ENCODE measurements at regions not wholly inside any gene's neighbourhood (a gene's known extent, or its start where the extent isn't known, plus 50 kb on each side); places are given as distances from the start of the nearest gene placed in this dataset.

DNA sequence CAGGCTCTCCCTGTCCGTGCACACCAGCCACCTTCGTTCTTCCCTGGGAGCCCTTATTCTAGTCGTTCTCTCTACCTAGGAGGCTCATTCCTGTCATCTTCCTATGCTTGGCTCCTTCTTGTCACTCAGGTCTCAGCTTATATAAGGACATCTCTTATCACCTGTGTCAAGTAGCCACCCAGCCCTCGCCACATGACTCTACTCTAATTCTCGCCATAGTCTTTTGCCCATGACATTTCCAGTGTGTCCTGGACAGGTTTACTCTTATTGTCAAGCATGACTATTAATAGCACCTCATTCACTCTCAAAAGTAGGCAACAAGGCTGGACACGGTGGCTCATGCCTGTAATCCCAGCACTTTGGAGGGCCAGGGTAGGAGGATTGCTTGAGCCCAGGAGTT lies 175.7 kb upstream of the NUDT4 start:
- H3K9me3 Mint-ChIP-seq = peaks cover 3% of the 10 kb centered on the region
- no peak for DNase-seq (ENCODE audit: low spot score)
- H3K4me3 Mint-ChIP-seq = no peak overlapping the region
- H3K27me3 Mint-ChIP-seq (ENCODE audit: low read depth) = peaks cover 9% of the 10 kb centered on the region
- no peaks in the 10 kb centered on the region for H3K4me1 Mint-ChIP-seq (ENCODE audit: low read depth)
- no peak overlapping the region for H3K27ac Mint-ChIP-seq
- H3K36me3 Mint-ChIP-seq (ENCODE audit: low read depth) = no peaks in the 10 kb centered on the region

DNA sequence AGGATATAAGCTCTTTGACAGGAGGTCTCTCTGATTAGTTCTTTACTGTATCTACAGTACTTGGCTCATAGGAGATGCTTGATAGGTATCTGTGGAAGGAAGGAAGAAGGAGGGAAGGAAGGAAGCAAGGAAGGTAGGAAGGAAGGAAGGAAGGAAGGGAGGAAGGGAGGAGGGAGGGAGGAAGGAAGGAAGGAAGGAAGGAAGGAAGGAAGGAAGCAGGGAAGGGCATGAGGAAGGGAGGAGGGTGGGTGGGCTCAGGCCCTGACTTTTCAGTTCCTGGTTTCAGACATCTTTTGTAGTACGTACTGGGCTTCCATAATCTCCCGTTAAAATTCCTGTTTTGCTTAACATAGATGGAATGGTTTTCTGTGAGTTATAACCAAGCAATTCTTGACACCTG lies 175.0 kb upstream of the NUDT4 start:
- Mint-ChIP-seq H3K4me3 (no peak overlapping the region), H3K4me1 (ENCODE audit: low read depth) (no peaks in the 10 kb centered on the region), H3K27ac (no peak overlapping the region), H3K9me3 (peaks cover 3% of the 10 kb centered on the region), H3K27me3 (ENCODE audit: low read depth) (peaks cover 9% of the 10 kb centered on the region), H3K36me3 (ENCODE audit: low read depth) (no peaks in the 10 kb centered on the region)
- DNase-seq (ENCODE audit: low spot score) = no peak

DNA sequence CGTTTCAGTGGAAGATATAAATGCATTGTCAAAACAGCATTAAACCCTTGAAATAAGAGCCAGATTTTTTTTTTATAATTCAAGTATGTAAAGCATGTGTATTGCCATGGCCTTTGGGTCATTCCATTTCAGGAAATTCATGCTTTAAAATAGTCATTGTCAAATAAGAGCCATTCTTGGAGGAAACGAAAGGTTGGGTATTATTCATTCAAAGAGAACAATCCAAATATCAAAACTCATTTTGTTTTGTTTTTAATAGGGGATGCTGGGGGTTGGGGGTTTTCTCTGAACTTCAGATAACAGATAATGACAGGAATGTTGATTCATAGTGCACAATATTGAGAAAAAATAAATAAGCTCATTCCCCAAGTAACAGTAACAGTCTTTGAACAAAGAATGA lies 174.4 kb upstream of the NUDT4 start:
- DNase-seq (ENCODE audit: low spot score) = no peak
- no peak overlapping the region for H3K4me3 Mint-ChIP-seq
- no peaks in the 10 kb centered on the region for H3K36me3 Mint-ChIP-seq (ENCODE audit: low read depth)
- peaks cover 3% of the 10 kb centered on the region for H3K9me3 Mint-ChIP-seq
- H3K27ac Mint-ChIP-seq = no peak overlapping the region
- H3K27me3 Mint-ChIP-seq (ENCODE audit: low read depth) = peaks cover 9% of the 10 kb centered on the region
- no peaks in the 10 kb centered on the region for H3K4me1 Mint-ChIP-seq (ENCODE audit: low read depth)

DNA sequence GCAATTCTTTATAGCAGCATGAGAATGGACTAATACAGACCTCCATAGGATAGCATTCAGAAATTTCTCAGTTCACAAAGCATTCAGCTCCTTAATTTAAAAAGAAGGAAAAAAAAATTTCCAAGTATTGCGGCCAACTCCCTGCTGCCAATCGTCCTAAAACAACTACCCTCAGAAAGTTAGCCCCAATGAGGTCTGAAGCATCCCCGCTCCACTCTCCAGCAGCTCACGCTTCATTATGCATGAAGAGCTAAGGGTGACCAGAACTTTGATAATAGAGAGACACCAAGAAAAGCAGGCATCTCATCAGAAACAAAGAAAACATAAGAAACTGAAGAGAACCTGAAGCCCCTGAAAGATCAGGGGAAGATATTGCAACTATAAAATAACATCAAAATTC lies 172.8 kb upstream of the NUDT4 start:
- Mint-ChIP-seq H3K4me1 (ENCODE audit: low read depth) (no peaks in the 10 kb centered on the region), H3K9me3 (peaks cover 3% of the 10 kb centered on the region), H3K27me3 (ENCODE audit: low read depth) (peaks cover 14% of the 10 kb centered on the region), H3K4me3 (no peak overlapping the region), H3K27ac (no peak overlapping the region), H3K36me3 (ENCODE audit: low read depth) (no peaks in the 10 kb centered on the region)
- DNase-seq (ENCODE audit: low spot score) = no peak

DNA sequence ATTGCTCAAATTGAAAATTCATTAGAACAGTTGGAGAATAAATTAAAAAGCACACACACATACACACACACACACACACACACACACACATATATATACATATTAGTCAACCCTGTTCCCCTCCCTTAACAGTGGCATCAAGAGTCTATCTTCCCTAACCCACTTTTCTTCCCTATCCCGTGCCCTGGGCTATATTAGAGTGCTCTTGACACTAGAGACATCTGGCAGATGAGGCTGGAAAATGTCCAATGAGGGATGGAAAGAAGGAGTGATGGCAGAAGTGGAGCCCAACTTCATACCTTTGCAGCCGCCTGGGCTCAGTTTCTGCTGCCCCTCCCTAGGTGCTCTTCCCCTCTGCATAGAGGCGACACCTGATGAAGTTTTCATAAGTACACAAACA lies 172.4 kb upstream of the NUDT4 start:
- no peak for DNase-seq (ENCODE audit: low spot score)
- Mint-ChIP-seq H3K9me3 (peaks cover 3% of the 10 kb centered on the region), H3K27ac (no peak overlapping the region), H3K4me1 (ENCODE audit: low read depth) (no peaks in the 10 kb centered on the region), H3K27me3 (ENCODE audit: low read depth) (peaks cover 11% of the 10 kb centered on the region), H3K4me3 (no peak overlapping the region), H3K36me3 (ENCODE audit: low read depth) (no peaks in the 10 kb centered on the region)

DNA sequence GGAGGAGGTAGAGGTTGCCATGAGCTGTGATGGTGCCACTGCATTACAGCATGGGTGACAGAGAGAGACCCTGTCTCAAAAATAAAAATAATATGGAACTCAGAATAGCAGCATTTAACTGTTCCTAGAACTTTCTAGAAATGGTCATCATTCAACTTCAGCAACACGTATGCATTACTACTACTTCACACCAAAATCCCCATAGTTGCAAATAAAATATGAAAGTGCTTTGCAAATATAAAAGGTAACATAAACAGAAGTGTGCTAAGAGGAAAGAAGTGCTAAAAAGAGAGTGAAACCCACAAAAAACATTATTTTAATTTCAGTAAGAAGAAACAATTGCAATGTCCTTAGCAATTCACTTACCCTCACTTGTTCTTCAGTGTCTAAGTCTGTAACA lies 169.7 kb upstream of the NUDT4 start:
- H3K27ac Mint-ChIP-seq = no peak overlapping the region
- H3K36me3 Mint-ChIP-seq (ENCODE audit: low read depth) = no peaks in the 10 kb centered on the region
- H3K4me3 Mint-ChIP-seq = no peak overlapping the region
- peaks cover under 1% of the 10 kb centered on the region for H3K9me3 Mint-ChIP-seq
- no peak for DNase-seq (ENCODE audit: low spot score)
- H3K27me3 Mint-ChIP-seq (ENCODE audit: low read depth) = peaks cover 8% of the 10 kb centered on the region
- no peaks in the 10 kb centered on the region for H3K4me1 Mint-ChIP-seq (ENCODE audit: low read depth)

DNA sequence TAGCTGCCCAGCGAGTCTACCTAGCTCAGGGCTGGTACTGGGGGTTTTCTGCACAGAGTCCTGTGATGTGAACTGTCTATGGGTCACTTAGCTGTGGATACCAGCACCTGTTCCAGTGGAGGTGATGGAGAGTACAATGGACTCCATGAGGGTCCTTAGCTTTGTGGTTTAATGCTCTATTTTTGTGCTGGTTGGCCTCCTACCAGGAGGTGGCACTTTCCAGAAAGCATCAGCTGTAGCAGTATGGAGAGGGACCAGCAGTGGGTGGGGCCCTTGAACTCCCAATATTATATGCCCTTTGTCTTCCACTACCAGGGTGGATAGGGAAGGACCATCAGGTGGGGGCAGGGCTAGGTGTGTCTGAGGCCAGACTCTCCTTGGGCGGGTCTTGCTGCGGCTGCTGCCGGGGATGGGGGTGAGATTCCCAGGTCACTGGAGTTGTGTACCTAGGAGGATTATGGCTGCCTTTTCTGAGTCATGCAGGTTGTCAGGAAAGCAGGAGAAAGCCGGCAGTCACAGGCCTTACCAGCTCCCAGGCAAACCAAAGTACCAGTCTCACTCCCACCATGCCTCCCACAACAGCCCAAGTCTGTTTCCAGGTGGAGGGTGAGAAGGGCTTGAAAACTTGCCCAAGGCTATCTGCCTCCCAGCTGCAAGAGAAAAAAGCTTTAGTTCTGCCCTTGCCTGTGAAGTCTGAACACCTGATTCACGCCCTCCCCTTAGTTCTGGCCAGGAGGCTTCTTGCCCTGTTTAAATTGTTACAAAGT lies 163.0 kb upstream of the NUDT4 start:
- no peaks in the 10 kb centered on the region for H3K36me3 Mint-ChIP-seq (ENCODE audit: low read depth)
- H3K4me3 Mint-ChIP-seq = no peak overlapping the region
- no peaks in the 10 kb centered on the region for H3K4me1 Mint-ChIP-seq (ENCODE audit: low read depth)
- H3K9me3 Mint-ChIP-seq = peaks cover 4% of the 10 kb centered on the region
- peaks cover 3% of the 10 kb centered on the region for H3K27me3 Mint-ChIP-seq (ENCODE audit: low read depth)
- no peak for DNase-seq (ENCODE audit: low spot score)
- H3K27ac Mint-ChIP-seq = no peak overlapping the region

DNA sequence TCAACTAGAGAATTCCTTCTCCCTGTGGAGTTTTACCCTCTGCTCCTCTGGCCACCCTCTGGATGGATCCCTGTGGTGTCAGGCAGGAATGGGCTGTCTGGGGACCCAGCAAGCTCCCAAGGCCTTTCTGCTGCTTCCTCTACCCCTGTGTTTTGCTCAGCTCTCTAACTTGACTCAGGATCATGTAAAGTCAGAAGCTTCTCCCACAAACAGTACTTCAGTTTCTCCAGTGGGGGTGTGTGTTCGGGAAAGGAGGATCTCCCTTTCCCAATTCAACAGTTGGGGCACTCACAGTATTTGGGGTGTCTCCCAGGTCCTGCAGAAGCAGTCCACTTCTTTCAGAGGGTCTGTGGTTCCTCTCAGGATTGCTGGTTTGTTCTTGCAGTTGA lies 162.4 kb upstream of the NUDT4 start:
- H3K4me3 Mint-ChIP-seq = no peak overlapping the region
- DNase-seq (ENCODE audit: low spot score) = no peak
- no peaks in the 10 kb centered on the region for H3K4me1 Mint-ChIP-seq (ENCODE audit: low read depth)
- no peaks in the 10 kb centered on the region for H3K36me3 Mint-ChIP-seq (ENCODE audit: low read depth)
- no peak overlapping the region for H3K27ac Mint-ChIP-seq
- peaks cover 2% of the 10 kb centered on the region for H3K27me3 Mint-ChIP-seq (ENCODE audit: low read depth)
- H3K9me3 Mint-ChIP-seq = peaks cover 4% of the 10 kb centered on the region

DNA sequence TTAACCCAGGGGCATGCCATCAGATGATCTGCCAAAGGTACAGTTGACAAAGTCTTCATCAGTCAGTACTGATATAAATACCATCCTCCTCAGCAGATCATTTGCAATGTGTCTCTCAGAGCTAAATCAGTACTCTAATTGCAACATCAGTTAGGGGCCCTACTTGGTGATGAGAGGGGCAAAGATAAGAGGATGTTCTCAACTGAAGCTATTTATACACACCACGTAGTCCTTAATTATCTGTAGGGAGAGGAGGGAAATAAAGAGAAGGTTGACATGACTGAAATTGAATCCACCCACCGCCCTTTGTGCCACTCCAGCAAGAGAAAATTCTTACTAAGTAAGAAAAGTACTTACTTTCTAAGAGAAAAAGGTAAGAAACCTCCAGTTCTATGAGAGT lies 157.8 kb upstream of the NUDT4 start:
- Mint-ChIP-seq H3K9me3 (peaks cover 9% of the 10 kb centered on the region), H3K27ac (no peak overlapping the region), H3K36me3 (ENCODE audit: low read depth) (no peaks in the 10 kb centered on the region), H3K4me3 (no peak overlapping the region), H3K4me1 (ENCODE audit: low read depth) (no peaks in the 10 kb centered on the region), H3K27me3 (ENCODE audit: low read depth) (peaks cover 2% of the 10 kb centered on the region)
- no peak for DNase-seq (ENCODE audit: low spot score)

DNA sequence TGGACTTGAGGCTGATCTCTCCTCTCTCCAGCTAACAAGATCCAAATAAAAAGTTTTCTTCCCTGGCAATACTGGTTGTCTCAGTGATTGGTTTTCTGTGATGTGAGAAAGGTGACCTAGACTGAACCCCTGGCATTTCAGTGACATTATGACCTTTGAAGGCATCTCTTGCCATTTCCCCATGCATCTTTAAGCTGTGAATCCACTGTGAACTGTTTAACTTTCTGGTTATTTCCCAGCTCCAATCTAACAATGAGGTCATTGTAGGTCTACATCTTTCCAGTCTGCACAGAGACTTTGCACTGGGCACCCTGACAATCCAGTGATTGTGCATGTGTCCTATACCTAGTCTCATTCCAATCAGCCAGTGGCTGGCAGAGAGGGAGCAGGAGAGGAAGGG lies 155.9 kb upstream of the NUDT4 start:
- H3K36me3 Mint-ChIP-seq (ENCODE audit: low read depth) = no peaks in the 10 kb centered on the region
- peaks cover 5% of the 10 kb centered on the region for H3K27me3 Mint-ChIP-seq (ENCODE audit: low read depth)
- H3K4me3 Mint-ChIP-seq = no peak overlapping the region
- no peaks in the 10 kb centered on the region for H3K4me1 Mint-ChIP-seq (ENCODE audit: low read depth)
- no peak for DNase-seq (ENCODE audit: low spot score)
- H3K9me3 Mint-ChIP-seq = peaks cover 9% of the 10 kb centered on the region
- no peak overlapping the region for H3K27ac Mint-ChIP-seq

DNA sequence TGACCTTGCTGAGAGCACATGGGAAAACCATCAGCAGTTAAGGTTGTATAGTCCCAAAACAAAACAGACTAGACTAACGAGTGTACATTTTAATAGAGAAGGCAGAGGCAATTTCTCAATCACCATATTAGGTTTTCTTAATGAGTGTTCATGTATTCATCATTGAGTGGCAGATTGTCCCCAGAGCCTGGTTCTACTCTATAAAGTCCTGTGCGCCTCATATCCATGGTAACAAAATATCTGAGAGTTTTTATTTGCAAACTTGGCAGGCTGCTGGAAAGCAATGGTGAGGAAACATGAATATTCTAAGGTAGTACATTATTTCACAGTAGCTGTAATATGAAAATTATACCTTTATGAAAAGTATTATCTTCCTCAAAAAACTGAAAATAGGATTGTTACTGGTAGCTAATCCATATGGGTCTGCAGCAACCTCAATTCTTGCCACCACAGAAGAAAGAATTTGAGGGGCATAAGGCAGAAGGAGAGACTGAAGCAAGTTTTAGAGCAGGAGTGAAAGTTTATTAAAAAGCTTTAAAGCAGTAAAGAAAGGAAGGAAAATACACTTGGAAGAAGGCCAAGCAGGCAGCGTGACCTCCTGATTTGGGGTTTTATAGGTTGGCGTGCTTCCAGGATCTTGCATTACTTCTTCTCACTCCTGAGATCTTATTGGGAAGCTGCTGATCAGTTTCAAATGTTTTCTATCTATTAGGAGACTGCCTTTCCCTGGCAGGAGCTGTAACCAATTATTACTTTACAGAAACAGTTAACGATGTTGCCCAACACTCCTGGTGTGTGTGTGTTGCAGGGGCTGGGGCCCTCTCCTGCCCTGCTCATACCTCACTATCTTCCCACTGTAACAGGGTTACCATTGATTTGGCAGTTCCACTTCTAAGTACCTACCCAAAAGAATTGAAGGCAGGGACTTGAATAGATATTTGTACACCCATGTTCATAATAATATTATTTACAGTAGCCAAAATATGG lies 154.0 kb upstream of the NUDT4 start:
- Mint-ChIP-seq H3K27ac (no peak overlapping the region), H3K27me3 (ENCODE audit: low read depth) (peaks cover 5% of the 10 kb centered on the region), H3K9me3 (peaks cover 9% of the 10 kb centered on the region), H3K4me1 (ENCODE audit: low read depth) (no peaks in the 10 kb centered on the region), H3K36me3 (ENCODE audit: low read depth) (no peaks in the 10 kb centered on the region), H3K4me3 (no peak overlapping the region)
- DNase-seq (ENCODE audit: low spot score) = no peak

DNA sequence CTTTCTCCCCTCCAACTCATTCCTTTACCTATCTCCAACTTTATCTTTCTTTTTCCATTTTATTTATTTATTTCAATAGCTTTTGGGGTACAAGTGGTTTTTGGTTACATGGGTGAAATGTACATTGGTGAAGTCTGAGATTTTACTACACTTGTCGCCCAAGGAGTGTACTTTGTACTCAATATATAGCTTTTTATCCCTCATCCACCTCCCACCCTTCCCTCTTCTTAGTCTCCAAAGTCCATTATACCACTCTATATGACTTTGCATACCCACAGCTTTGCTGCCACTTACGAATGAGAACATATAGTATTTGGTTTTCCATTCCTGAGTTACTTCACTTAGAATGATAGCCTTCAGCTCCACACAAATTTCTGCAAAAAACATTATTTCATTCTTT lies 152.6 kb upstream of the NUDT4 start:
- peaks cover 9% of the 10 kb centered on the region for H3K9me3 Mint-ChIP-seq
- no peak for DNase-seq (ENCODE audit: low spot score)
- peaks cover 5% of the 10 kb centered on the region for H3K27me3 Mint-ChIP-seq (ENCODE audit: low read depth)
- no peaks in the 10 kb centered on the region for H3K36me3 Mint-ChIP-seq (ENCODE audit: low read depth)
- no peak overlapping the region for H3K4me3 Mint-ChIP-seq
- H3K4me1 Mint-ChIP-seq (ENCODE audit: low read depth) = no peaks in the 10 kb centered on the region
- no peak overlapping the region for H3K27ac Mint-ChIP-seq

DNA sequence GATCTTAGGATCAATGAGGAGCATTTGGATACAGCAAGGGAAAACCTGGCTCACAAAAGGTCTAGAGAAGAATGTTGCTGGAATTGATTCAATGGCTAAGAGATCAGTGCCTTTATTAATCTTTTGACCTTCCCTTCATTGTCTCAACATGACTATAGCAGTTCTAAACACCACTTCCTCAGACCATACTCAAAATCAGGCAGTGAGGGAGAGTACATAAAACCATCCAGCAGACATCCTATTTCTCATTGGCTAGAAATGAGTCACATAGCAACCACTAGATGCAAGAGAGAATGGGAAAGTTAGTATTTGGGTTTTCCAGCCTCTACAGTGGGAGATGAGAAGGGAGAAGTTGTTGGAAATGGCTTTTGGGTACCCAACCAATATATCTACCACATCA lies 151.4 kb upstream of the NUDT4 start:
- no peak overlapping the region for H3K27ac Mint-ChIP-seq
- peaks cover 6% of the 10 kb centered on the region for H3K9me3 Mint-ChIP-seq
- peaks cover 5% of the 10 kb centered on the region for H3K27me3 Mint-ChIP-seq (ENCODE audit: low read depth)
- H3K4me1 Mint-ChIP-seq (ENCODE audit: low read depth) = no peaks in the 10 kb centered on the region
- no peak overlapping the region for H3K4me3 Mint-ChIP-seq
- H3K36me3 Mint-ChIP-seq (ENCODE audit: low read depth) = no peaks in the 10 kb centered on the region
- no peak for DNase-seq (ENCODE audit: low spot score)

DNA sequence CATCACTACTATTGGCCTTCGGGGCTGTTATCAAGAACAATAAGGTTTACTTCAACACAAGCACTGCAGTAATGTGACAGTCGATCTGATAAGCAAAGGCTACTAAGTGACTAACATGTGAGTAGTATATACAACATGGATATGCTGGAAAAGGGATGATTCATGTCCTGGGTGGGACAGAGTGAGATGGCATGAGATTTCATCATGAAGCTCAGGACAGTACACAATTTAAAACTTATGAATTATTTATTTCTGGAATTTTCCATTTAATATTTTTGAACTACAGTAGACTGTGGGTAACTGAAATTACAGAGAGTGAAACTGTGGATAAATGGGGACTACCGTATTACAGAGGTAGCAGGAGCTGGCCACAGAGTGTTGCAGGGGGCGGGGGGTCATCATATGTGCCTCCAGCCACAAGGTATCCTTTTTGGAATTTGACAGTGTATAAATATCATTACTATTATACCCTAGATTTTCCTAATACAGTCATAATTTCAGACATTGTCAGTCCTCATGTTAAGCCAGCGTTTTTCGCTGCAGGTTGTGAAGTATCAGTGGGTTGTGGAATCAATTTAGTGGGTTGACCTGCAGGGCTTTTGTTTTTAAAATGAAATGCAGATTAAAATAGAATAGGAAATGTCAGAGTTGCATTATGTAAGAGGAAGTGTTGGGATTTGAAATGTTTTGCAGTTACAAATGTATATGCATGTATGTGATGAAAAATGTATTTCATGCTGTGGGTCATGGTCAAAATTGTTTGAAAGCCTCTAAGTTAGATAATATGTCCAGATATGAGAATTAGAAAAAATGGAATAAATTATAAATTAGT lies 148.0 kb upstream of the NUDT4 start:
- Mint-ChIP-seq H3K27ac (no peak overlapping the region), H3K9me3 (no peaks in the 10 kb centered on the region), H3K36me3 (ENCODE audit: low read depth) (no peaks in the 10 kb centered on the region), H3K4me1 (ENCODE audit: low read depth) (no peaks in the 10 kb centered on the region), H3K4me3 (no peak overlapping the region), H3K27me3 (ENCODE audit: low read depth) (peaks cover 5% of the 10 kb centered on the region)
- DNase-seq (ENCODE audit: low spot score) = no peak
